ENCODE measurements at regions not wholly inside any gene's neighbourhood (a gene's known extent, or its start where the extent isn't known, plus 50 kb on each side); places are given as distances from the start of the nearest gene placed in this dataset.

DNA sequence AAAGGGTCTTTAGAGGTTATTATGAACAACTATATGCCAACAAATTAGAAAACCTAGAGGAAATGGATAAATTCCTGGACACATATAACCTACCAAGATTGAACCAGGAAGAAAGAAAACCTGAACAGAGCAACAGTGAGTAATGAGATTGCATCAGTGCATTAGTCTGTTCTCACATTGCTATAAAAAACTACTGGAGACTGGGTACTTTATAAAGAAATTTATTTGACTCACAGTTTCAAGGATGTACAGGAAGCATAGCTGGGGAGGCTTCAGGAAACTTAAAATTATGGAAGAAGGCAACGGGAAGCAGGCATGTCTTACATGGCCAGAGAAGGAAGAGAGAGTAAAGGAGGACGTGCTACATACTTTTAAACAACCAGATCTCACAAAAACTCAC is 70.8 kb upstream of the GNAZ start:
- no peak for DNase-seq (ENCODE audit: low read depth)

DNA sequence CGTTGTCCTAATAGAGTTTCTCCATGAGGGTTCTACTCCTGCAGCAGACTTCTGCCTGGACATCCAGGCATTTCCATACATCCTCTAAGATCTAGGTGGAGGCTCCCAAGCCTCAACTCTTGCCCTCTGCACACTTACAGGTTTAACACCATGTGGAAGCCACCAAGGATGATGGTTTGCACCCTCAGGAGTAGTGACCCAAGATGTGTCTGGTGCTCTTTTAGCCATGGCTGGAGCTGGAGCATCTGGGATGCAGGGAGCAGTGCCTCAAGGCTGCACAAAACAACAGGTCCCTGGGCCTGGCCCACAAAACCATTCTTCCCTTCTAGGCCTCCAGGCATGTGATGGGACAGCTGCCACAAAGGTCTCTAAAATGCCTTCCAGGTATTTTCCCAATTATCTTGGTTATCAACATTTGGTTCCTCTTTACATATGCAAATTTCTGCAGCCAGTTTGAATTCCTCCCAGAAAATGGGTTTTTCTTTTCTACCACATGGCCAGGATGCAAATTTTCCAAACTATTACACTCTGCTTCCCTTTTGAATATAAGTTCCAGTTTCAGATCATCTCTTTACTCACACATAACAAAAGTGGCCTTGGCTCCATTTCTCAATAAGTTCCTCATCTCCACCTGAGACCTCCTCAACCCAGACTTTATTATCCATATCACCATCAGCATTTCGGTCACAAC is 69.5 kb upstream of the GNAZ start:
- no peak for DNase-seq (ENCODE audit: low read depth)

DNA sequence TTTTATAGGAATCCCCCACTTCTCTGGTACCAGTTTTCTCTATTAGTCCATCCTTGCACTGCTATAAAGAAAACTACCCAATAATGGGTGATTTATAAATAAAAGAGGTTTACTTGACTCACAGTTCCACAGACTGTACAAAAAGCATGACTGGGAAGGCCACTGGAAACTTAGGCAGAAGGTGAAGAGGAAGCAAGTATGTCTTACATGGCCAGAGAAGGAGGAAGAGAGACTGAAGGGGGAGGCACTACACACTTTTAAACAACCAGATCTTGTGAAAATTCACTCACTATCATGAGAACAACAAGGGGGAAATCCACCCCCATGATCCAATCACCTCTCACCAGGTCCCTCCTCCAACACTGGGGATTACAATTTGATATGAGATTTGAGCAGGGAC is 68.9 kb upstream of the GNAZ start:
- DNase-seq (ENCODE audit: low read depth): no peak

DNA sequence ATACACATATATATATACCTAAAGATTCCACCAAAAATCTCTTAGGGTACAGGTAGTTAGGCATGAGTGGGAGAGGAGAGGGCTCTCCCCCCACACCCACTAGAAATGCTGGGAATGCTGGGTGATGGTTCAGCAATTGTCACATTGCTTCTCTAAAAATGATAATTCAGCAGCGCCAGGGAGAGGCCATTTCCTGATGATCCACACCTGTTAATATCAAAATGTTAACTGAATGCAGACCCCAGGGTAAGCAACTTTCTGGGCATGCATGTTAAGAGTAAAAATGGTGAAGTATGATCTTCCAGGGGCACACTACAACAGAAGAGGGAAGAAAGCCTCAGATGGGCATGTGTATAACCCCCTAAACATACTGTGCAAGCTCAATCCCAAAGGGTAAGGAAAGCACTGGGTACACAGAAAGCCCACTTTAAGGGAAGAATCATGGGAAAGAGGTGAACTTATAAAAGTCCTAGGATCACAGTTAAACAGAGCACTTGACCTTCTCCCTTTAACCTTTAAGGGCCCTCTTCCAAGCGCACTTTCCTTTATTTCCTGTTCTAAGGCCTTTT is 67.6 kb upstream of the GNAZ start:
- DNase-seq (ENCODE audit: low read depth): no peak

DNA sequence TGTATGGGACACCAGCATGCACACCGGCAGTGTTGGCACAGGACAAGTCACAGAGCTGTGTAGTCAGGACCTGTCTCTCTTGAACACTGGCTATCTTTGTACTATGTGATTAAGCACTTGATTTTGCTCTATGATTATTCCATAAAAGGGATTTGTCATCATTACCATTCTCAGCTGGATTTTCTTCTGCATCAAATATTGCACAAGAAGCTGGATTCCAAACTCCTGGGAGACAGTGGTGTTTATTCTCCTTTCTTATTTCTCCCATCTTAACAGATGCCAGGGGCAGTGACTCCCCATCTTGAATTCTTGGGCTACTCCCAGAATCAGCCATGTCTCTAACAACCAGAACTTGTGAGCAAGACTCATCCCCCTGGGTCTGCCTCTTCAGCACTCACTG is 62.5 kb upstream of the GNAZ start:
- no peak for DNase-seq (ENCODE audit: low read depth)

DNA sequence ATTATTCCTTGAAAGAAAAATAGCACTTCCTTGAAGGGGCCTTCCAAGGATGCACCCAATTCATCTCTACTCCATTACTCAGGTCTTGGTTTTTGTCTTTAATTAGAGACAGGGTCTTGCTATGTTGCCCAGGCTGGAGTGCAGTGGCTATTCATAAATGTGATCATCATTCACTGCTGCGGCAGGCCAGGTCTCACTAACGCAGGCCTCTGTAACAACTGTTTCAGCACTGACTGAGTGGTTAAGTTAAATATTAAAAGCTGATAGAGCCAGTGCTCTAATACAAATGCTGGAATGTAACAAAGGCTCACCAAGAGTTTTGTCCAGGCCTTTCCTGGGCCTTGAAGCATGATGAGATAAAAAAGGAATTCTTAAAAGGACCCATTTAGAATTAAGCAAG is 61.4 kb upstream of the GNAZ start:
- DNase-seq (ENCODE audit: low read depth): no peak

Data from activated T-cell treated with anti-CD3 and anti-CD28 coated beads for 24 hours (primary cell).